ENCODE measurements at regions not wholly inside any gene's neighbourhood (a gene's known extent, or its start where the extent isn't known, plus 50 kb on each side); places are given as distances from the start of the nearest gene placed in this dataset.

- no peaks in the 10 kb centered on the region for H3K9me2 ChIP-seq (ENCODE audit: low read depth, low read length)
- no peaks in the 10 kb centered on the region for H3K79me2 ChIP-seq (ENCODE audit: insufficient read depth, low read length)
- TF ChIP-seq EZH2 (IDR thresholded peaks at IDR 0.05; ENCODE audit: borderline replicate concordance, low read length) (no peak), CTCF (IDR thresholded peaks at IDR 0.05; ENCODE audit: low read length) (no peak)
- no peak overlapping the region for H3K4me3 ChIP-seq (ENCODE audit: low read depth, low read length, poor library complexity, severe bottlenecking)
- no peaks in the 10 kb centered on the region for H4K20me1 ChIP-seq (ENCODE audit: insufficient read depth, low read length)
- no peak overlapping the region for H3K4me2 ChIP-seq (ENCODE audit: low read length)
- no peaks in the 10 kb centered on the region for H3K36me3 ChIP-seq (ENCODE audit: insufficient read depth, low read length)
- no peak overlapping the region for H2AFZ ChIP-seq (ENCODE audit: low read length)
- H3F3A ChIP-seq (ENCODE audit: insufficient read depth, low read length) = no peaks in the 10 kb centered on the region
- H3K27me3 ChIP-seq (ENCODE audit: insufficient read depth, low read length) = no peaks in the 10 kb centered on the region
- H3K27ac ChIP-seq (ENCODE audit: low read depth, low read length, poor library complexity, severe bottlenecking) = no peak overlapping the region
- H3K9ac ChIP-seq (ENCODE audit: low read length) = no peak overlapping the region
- no peaks in the 10 kb centered on the region for H3K4me1 ChIP-seq (ENCODE audit: insufficient read depth, low read length, severe bottlenecking)
- H3K9me3 ChIP-seq (ENCODE audit: low read length) = 0 out of 2 replicates have a peak, but pooled peaks cover 2% of the 10 kb centered on the region
Observed at GRCh38 chr1:219726480-219727272, 113.8 kb upstream of the ZC3H11B start.

- Histone ChIP-seq H3K4me2 (ENCODE audit: low read length) (no peak overlapping the region), H3K79me2 (ENCODE audit: insufficient read depth, low read length) (no peaks in the 10 kb centered on the region), H3K9me3 (ENCODE audit: low read length) (0 out of 2 replicates have a peak, but pooled peaks cover 2% of the 10 kb centered on the region), H3K27ac (ENCODE audit: low read depth, low read length, poor library complexity, severe bottlenecking) (no peak overlapping the region), H4K20me1 (ENCODE audit: insufficient read depth, low read length) (no peaks in the 10 kb centered on the region), H3K4me1 (ENCODE audit: insufficient read depth, low read length, severe bottlenecking) (no peaks in the 10 kb centered on the region), H2AFZ (ENCODE audit: low read length) (no peak overlapping the region), H3K9me2 (ENCODE audit: low read depth, low read length) (no peaks in the 10 kb centered on the region), H3F3A (ENCODE audit: insufficient read depth, low read length) (no peaks in the 10 kb centered on the region), H3K9ac (ENCODE audit: low read length) (no peak overlapping the region), H3K27me3 (ENCODE audit: insufficient read depth, low read length) (no peaks in the 10 kb centered on the region), H3K36me3 (ENCODE audit: insufficient read depth, low read length) (no peaks in the 10 kb centered on the region), H3K4me3 (ENCODE audit: low read depth, low read length, poor library complexity, severe bottlenecking) (no peak overlapping the region)
- TF ChIP-seq EZH2 (IDR thresholded peaks at IDR 0.05; ENCODE audit: borderline replicate concordance, low read length) = no peak
- TF ChIP-seq CTCF (IDR thresholded peaks at IDR 0.05; ENCODE audit: low read length) = no peak
Observed at GRCh38 chr1:219724440-219724839, 111.5 kb upstream of the ZC3H11B start.

GRCh38 chr1:219717536-219717935 lies 104.6 kb upstream of the ZC3H11B start:
- no peak overlapping the region for H3K4me2 ChIP-seq (ENCODE audit: low read length)
- no peaks in the 10 kb centered on the region for H3F3A ChIP-seq (ENCODE audit: insufficient read depth, low read length)
- H3K9me2 ChIP-seq (ENCODE audit: low read depth, low read length) = no peaks in the 10 kb centered on the region
- H4K20me1 ChIP-seq (ENCODE audit: insufficient read depth, low read length) = no peaks in the 10 kb centered on the region
- no peaks in the 10 kb centered on the region for H3K79me2 ChIP-seq (ENCODE audit: insufficient read depth, low read length)
- no peaks in the 10 kb centered on the region for H3K27me3 ChIP-seq (ENCODE audit: insufficient read depth, low read length)
- H2AFZ ChIP-seq (ENCODE audit: low read length) = no peak overlapping the region
- no peaks in the 10 kb centered on the region for H3K9me3 ChIP-seq (ENCODE audit: low read length)
- H3K9ac ChIP-seq (ENCODE audit: low read length) = no peak overlapping the region
- TF ChIP-seq CTCF (IDR thresholded peaks at IDR 0.05; ENCODE audit: low read length) = no peak
- TF ChIP-seq EZH2 (IDR thresholded peaks at IDR 0.05; ENCODE audit: borderline replicate concordance, low read length) = no peak
- H3K4me3 ChIP-seq (ENCODE audit: low read depth, low read length, poor library complexity, severe bottlenecking) = no peak overlapping the region
- no peak overlapping the region for H3K27ac ChIP-seq (ENCODE audit: low read depth, low read length, poor library complexity, severe bottlenecking)
- H3K36me3 ChIP-seq (ENCODE audit: insufficient read depth, low read length) = no peaks in the 10 kb centered on the region
- H3K4me1 ChIP-seq (ENCODE audit: insufficient read depth, low read length, severe bottlenecking) = no peaks in the 10 kb centered on the region

Data from OCI-LY1 (cell line).